B cell (primary cell): ENCODE measurements at regions not wholly inside any gene's neighbourhood (a gene's known extent, or its start where the extent isn't known, plus 50 kb on each side); places are given as distances from the start of the nearest gene placed in this dataset.

Source experiments
- ATAC-seq: fragments of 200-7000 bp; cut with Tn5 transposase; one replicate; pipeline ENCODE4 v1.10.0; 2021; ENCODE audit warnings: low read depth, mild to moderate bottlenecking, moderate number of reproducible peaks, moderate library complexity
- CTCF ChIA-PET: fragments of 350-600 bp; sonication (Branson Sonifier 250); formaldehyde crosslinking; loops from one replicate; lab custom pipeline; 2021; ENCODE audit warnings: antibody characterized with exemption, inconsistent platforms; lab: Charles Lee
- POLR2A ChIA-PET: fragments of 350-600 bp; sonication (Branson Sonifier 250); formaldehyde crosslinking; loops from one replicate; lab custom pipeline; 2021; ENCODE audit warnings: antibody characterized with exemption; lab: Charles Lee
- DNase-seq: peaks from one replicate; pipeline ENCODE4 v3.0.0; 2013
- H2AFZ ChIP-seq: 2 replicates; pipeline ENCODE4 v1.6.1; 2012; ENCODE audit warnings: mild to moderate bottlenecking, low read depth, low read length; ENCODE audit not compliant: insufficient read depth, poor library complexity, severe bottlenecking
- H3K27ac ChIP-seq, 2 donors: 1 replicate in 1 of 2; 2 replicates in 1 of 2; pipeline ENCODE4 v1.5.1; 2012 to 2013; ENCODE audit warnings: low read length in 2 of 2, mild to moderate bottlenecking in 2 of 2, moderate library complexity in 1 of 2
- H3K27me3 ChIP-seq, 4 experiments: fragments of 200-600 bp in 1 of 4; sonication (generic) in 1 of 4; replicated peaks in 1 of 4; 1 replicate in 2 of 4; 2 replicates in 2 of 4; pipeline versions ENCODE4 v1.6.1 to v1.7.0; 2013 to 2016; ENCODE audit warnings: low read length in 3 of 4, mild to moderate bottlenecking in 2 of 4, mixed read lengths in 1 of 4, moderate library complexity in 1 of 4; ENCODE audit not compliant: insufficient read depth in 4 of 4, control insufficient read depth in 3 of 4; ENCODE audit errors: control extremely low read depth in 1 of 4
- H3K36me3 ChIP-seq, 2 experiments: replicated peaks in 1 of 2; 1 replicate in 1 of 2; 2 replicates in 1 of 2; pipeline versions ENCODE4 v1.6.1 to v1.7.1; 2013; ENCODE audit warnings: low read length in 1 of 2; ENCODE audit not compliant: insufficient read depth in 2 of 2, control insufficient read depth in 1 of 2; ENCODE audit errors: control extremely low read depth in 1 of 2, extremely low read depth in 1 of 2
- H3K4me1 ChIP-seq, 2 donors: fragments of 200-600 bp in 1 of 2; sonication (generic) in 1 of 2; 1 replicate in 1 of 2; 2 replicates in 1 of 2; pipeline versions ENCODE4 v1.5.1 to v1.6.1; 2013 to 2017; ENCODE audit warnings: low read length in 2 of 2; ENCODE audit not compliant: control insufficient read depth in 2 of 2, insufficient read depth in 2 of 2
- H3K4me2 ChIP-seq: replicated peaks from 2 replicates; pipeline ENCODE3; 2012; ENCODE audit warnings: mild to moderate bottlenecking, low read depth, low read length; ENCODE audit not compliant: poor library complexity, severe bottlenecking
- H3K4me3 ChIP-seq, 5 experiments: fragments of 200-600 bp in 1 of 5; sonication (generic) in 1 of 5; 1 replicate in 3 of 5; 2 replicates in 2 of 5; pipeline versions ENCODE4 v1.5.1 to v1.7.0; 2011 to 2016; ENCODE audit warnings: low read length in 4 of 5, mild to moderate bottlenecking in 4 of 5, low read depth in 2 of 5, control low read depth in 1 of 5, moderate library complexity in 1 of 5; ENCODE audit not compliant: insufficient read depth in 1 of 5; ENCODE audit errors: control extremely low read depth in 1 of 5, extremely low read depth in 1 of 5
- H3K79me2 ChIP-seq: fragments of 200-600 bp; sonication (generic); one replicate; pipeline ENCODE4 v1.6.0; 2016; ENCODE audit warnings: low read length; ENCODE audit not compliant: control insufficient read depth, insufficient read depth
- H3K9ac ChIP-seq: fragments of 200-600 bp; sonication (generic); 2 replicates; pipeline ENCODE4 v1.6.1; 2017; ENCODE audit warnings: mild to moderate bottlenecking, low read length, moderate library complexity
- H3K9me3 ChIP-seq, 3 donors: one replicate each; pipeline versions ENCODE4 v1.6.1 to v1.7.1; 2013; ENCODE audit warnings: low read length in 2 of 3; ENCODE audit not compliant: control insufficient read depth in 2 of 3, insufficient read depth in 1 of 3; ENCODE audit errors: control extremely low read depth in 1 of 3
- H4K20me1 ChIP-seq: 2 replicates; pipeline ENCODE4 v1.6.0; 2012; ENCODE audit warnings: mild to moderate bottlenecking, low read length; ENCODE audit not compliant: insufficient read depth, control insufficient read depth, poor library complexity, severe bottlenecking
- H3K27ac Mint-ChIP-seq: one replicate; pipeline ENCODE4 v1.8.0; 2021; ENCODE audit warnings: mixed read lengths
- H3K27me3 Mint-ChIP-seq: one replicate; pipeline ENCODE4 v1.8.0; 2021; ENCODE audit warnings: mixed read lengths
- H3K4me1 Mint-ChIP-seq: one replicate; pipeline ENCODE4 v1.8.0; 2021; ENCODE audit warnings: mixed read lengths
- H3K4me3 Mint-ChIP-seq: one replicate; pipeline ENCODE4 v1.8.0; 2021; ENCODE audit warnings: mixed read lengths
- H3K9me3 Mint-ChIP-seq: one replicate; pipeline ENCODE4 v1.8.0; 2022; ENCODE audit warnings: mixed read lengths; ENCODE audit not compliant: insufficient read depth
- EZH2 ChIP-seq: IDR thresholded peaks from 2 replicates; pipeline ENCODE4 v1.6.1; 2012; ENCODE audit warnings: borderline replicate concordance, low read depth, mild to moderate bottlenecking, moderate library complexity, low read length; ENCODE audit not compliant: insufficient read depth, poor library complexity, severe bottlenecking
- WGBS: methylation state at CpG from one replicate; pipeline ENCODE4 v1.1.5; 2013; ENCODE audit warnings: missing lambda C conversion rate; ENCODE audit not compliant: insufficient coverage; 5-methylcytosine and 5-hydroxymethylcytosine counted together
- intact Hi-C: fragments of 100-400 bp; cut with micrococcal nuclease; formaldehyde crosslinking; loops from one replicate; pipeline ENCODE4 v1.10.0; 2022
- TF ChIP-seq, protein P1 (sequence below): fragments of 200-600 bp; IDR thresholded peaks from one replicate; pipeline ENCODE4 v1.8.0; 2022; ENCODE audit warnings: antibody characterized with exemption, mild to moderate bottlenecking

DNA sequence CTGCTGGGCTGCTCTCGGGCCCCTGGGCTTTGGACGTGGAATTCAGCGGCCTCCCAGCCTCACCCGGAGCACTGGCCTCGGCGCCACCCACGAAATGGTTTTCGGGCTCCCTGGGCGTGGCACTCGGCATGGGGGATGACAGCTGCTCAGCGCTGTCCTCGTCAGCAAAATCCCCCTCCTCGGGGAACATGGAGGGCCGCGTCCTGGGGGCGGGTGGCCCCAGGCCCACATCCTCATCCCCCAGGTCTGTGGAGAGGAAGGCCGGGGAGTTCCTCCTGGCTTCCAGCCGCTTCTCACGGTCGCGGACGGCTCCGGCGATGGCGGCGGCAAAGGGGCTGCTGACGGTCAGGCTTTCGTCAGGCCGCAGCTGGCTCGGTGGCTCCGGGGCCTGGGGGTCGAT is 88.4 kb downstream of the CTTN start:
- 91% methylated on average over 18 of the region's 32 CpGs for WGBS
- H3K4me3 Mint-ChIP-seq: no peak overlapping the region
- intact Hi-C loops: no loop called here
- ATAC-seq: no peak
- H3K4me1 Mint-ChIP-seq: no peaks in the 10 kb centered on the region
- H3K27ac Mint-ChIP-seq: no peak overlapping the region
- H3K27me3 Mint-ChIP-seq: peaks cover 18% of the 10 kb centered on the region
- POLR2A ChIA-PET: no interaction called here
- CTCF ChIA-PET: no interaction called here
- Histone ChIP-seq H3K9me3 (peaks cover 0 to 32% (median 4%) of the 10 kb centered on the region in 3 donors), H3K27ac (no peak overlapping the region), H3K27me3 (peaks cover 0 to 4% (median 0%) of the 10 kb centered on the region in 4 experiments), H3K4me3 (no peak overlapping the region), H2AFZ (no peak overlapping the region), H3K4me2 (no peak overlapping the region), H3K36me3 (no peaks in the 10 kb centered on the region), H4K20me1 (no peaks in the 10 kb centered on the region), H3K4me1 (no peaks in the 10 kb centered on the region), H3K9ac (no peak overlapping the region), H3K79me2 (no peaks in the 10 kb centered on the region)
- no peak for TF ChIP-seq EZH2
- TF ChIP-seq, protein P1, sequence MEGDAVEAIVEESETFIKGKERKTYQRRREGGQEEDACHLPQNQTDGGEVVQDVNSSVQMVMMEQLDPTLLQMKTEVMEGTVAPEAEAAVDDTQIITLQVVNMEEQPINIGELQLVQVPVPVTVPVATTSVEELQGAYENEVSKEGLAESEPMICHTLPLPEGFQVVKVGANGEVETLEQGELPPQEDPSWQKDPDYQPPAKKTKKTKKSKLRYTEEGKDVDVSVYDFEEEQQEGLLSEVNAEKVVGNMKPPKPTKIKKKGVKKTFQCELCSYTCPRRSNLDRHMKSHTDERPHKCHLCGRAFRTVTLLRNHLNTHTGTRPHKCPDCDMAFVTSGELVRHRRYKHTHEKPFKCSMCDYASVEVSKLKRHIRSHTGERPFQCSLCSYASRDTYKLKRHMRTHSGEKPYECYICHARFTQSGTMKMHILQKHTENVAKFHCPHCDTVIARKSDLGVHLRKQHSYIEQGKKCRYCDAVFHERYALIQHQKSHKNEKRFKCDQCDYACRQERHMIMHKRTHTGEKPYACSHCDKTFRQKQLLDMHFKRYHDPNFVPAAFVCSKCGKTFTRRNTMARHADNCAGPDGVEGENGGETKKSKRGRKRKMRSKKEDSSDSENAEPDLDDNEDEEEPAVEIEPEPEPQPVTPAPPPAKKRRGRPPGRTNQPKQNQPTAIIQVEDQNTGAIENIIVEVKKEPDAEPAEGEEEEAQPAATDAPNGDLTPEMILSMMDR: no peak
- DNase-seq: no peak
- H3K9me3 Mint-ChIP-seq: no peaks in the 10 kb centered on the region

DNA sequence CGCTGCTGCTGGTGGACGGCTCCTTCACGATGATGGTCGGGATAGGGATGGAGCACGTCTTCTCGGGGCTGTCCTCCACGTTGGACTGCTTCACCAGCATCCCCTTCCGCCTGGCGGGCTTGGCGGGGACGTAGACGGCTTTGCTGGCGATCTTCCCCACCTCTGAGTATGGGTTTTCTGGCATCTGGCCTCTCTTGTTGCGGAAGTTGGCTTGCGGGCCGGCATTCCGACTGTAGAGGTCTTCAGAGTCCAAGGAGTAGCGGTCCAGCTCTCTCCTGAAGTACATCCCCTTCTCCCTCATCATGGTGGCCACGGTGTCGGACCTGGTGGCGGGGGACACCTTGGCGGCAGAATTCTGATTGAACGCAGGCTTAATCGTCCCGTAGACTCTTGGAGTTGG is 88.8 kb downstream of the CTTN start:
- H2AFZ ChIP-seq: no peak overlapping the region
- no peaks in the 10 kb centered on the region for H3K36me3 ChIP-seq
- no peaks in the 10 kb centered on the region for H3K4me1 Mint-ChIP-seq
- no peaks in the 10 kb centered on the region for H4K20me1 ChIP-seq
- H3K79me2 ChIP-seq: no peaks in the 10 kb centered on the region
- ATAC-seq (no peak), DNase-seq (no peak)
- H3K9ac ChIP-seq: no peak overlapping the region
- 96% methylated on average over 21 of the region's 25 CpGs for WGBS
- H3K27ac ChIP-seq: no peak overlapping the region
- TF ChIP-seq, protein P1: no peak
- no peaks in the 10 kb centered on the region for H3K4me1 ChIP-seq
- ChIA-PET POLR2A (no interaction called here), CTCF (no interaction called here)
- H3K4me2 ChIP-seq: no peak overlapping the region
- intact Hi-C loops: no loop called here
- peaks cover 18% of the 10 kb centered on the region for H3K27me3 Mint-ChIP-seq
- H3K4me3 ChIP-seq: no peak overlapping the region
- no peak overlapping the region for H3K27ac Mint-ChIP-seq
- H3K4me3 Mint-ChIP-seq: no peak overlapping the region
- H3K9me3 Mint-ChIP-seq: no peaks in the 10 kb centered on the region
- peaks cover 0 to 36% (median 4%) of the 10 kb centered on the region in 3 donors for H3K9me3 ChIP-seq
- H3K27me3 ChIP-seq: peaks cover 0 to 4% (median 0%) of the 10 kb centered on the region in 4 experiments
